Colon (tissue), 2 donors: ENCODE measurements at regions not wholly inside any gene's neighbourhood (a gene's known extent, or its start where the extent isn't known, plus 50 kb on each side); places are given as distances from the start of the nearest gene placed in this dataset.
"Not testable (repeated sequence)": the region's sequence is repeated elsewhere in the genome, so short reads cannot be mapped to it uniquely, and the experiment has no call there.

Experiments used
- FAIRE-seq: peaks from 2 replicates; lab custom pipeline; 2012; peaks lifted over from hg19 to GRCh38; lab: Jason Lieb, UNC
- donor health status: control.
- donor health status: control.

DNA sequence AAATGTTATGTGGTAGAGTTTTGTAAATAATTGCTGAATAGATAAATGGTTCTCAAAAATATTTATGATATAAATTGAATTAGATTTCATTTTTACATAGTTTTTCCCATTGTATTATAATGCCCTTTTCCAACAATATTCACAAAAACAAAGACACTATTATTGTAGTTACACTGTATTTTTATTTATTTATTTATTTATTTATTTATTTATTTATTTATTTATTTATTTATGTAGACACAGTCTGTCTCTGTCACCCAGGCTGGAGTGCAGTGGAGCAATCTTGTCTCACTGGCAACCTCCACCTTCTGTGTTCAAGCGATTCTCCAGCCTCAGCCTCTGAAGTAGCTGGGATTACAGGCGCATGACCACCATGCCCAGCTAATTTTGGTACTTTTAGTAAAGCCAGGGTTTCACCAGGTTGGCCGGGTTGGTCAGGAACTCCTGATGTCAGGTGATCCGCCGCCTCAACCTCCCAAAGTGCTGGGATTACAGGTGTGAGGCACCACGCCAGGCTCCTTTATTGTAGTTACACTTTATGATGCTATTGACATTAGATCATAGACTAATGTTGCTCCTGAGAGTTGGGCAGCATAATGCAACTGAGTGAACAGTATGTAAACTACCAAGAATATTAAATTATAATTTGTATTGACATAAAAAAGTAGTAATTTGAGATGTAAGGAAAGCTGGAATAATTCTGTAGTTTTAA lies 1430.0 kb upstream of the PRMT6 start:
- no peak for FAIRE-seq

DNA sequence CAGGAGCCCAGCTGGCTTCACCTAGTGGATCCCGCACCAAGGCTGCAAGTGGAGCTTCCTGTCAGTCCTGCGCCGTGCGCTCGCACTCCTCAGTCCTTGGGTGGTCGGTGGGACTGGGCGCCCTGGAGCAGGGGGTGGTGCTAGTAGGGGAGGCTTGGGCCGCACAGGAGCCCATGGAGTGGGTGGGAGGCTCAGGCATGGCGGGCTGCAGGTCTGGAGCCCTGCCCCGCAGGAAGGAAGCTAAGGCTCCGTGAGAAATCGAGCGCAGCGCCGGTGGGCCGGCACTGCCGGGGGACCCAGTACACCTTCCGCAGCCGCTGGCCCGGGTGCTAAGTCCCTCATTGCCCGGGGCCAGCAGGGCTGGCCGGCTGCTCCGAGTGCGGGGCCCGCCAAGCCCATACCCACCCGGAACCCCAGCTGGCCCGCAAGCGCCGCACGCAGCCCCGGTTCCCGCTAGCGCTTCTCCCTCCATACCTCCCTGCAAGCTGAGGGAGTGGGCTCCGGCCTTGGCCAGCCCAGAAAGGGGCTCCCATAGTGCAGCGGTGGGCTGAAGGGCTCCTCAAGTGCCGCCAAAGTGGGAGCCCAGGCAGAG lies 1425.2 kb upstream of the PRMT6 start:
- FAIRE-seq: not testable (repeated sequence)

DNA sequence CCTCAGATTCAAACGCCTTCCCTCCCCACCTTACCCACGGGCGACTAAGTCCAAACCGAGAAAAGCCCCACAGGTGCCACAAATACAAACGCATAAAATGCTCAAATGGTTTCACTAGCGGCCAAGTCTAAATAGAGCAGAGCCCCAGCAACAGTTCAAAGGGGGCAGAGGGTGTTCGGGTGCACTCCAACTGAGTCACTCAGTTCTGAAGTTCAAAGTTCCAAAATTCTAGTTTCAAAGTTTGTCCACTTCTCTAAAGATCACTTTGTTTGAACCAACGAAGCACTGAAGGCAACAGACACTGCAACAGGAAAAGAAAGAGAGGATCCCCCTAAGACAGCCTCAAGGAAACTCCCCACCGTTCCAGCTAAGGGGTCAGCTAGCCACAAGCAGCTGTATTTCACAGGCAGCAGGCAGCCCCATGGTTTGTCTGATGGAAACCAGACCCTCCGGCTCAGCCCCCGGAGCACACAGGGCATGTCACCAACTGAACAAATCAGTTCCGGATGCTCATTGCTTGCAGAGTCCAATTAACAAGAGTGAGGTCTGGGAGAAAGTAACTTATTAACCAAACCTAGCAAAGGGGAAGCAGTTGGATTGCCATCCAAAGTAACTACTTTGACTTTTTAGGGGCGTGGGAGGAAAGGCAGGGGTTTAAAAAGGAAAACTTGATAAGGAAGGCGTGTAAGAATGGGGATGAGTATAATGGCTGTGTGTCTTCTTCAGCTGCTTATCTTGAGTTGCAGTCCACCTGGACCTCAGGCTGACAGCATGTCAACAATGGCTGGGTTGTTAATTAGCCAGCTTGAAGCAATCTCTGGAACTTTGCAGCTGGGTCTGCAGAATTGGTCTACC lies 1423.9 kb upstream of the PRMT6 start:
- no peak for FAIRE-seq

DNA sequence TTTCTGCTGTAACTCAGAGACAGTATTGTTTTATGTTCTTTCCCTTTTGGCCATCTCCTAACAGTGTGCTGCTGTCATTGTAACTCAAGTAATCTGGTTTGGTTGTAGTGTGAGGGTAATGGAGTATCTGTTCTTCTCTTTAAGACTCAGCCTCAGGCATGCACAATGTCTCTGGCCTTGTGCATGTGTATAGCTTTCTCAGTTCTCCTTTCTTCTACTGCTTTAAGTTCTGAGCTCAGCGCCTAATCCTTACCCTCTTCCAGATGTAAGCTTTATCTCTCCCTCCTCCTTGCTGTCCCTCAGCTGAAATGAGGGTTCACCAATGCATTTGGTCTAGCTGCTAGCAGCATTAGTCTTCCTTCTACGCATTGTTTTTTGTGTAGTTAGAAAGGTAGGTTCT lies 1420.4 kb upstream of the PRMT6 start:
- FAIRE-seq: no peak

DNA sequence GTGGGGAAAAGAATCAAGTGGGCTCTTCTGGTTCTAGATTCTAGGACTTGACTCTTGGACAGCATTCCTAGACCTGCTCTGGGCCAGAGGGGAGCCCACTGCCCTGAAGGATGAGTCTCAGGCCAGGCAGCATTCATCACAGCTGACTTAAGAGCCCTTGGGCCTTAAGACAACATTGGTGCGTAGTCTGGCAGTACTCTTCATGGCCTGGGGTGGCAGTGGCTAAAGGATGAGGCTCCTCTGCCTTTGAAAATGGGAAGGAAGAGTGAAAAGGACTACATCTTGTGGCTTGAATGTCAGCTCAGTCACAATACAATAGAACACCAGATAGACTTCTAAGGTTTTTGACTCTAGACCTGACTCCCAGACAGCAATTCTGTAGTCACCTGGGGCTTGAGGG lies 1415.1 kb upstream of the PRMT6 start:
- FAIRE-seq: no peak

DNA sequence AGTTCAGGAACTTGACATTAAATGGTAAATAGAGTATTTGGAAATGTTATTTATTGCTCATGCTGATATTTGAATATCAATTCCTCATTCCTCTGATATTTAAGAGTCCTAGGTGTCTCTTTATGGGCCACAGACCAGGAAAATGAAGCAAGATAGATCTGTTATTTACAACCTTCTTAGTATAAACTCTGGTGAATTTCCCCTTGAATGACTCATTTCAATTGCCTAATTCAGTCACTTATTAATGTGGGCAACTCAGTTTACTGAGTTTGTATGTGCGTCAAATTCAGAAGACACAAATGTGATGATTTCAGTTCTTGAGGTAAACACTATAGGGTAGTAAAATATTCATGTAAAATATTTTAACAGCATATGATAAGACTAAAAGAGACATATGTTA lies 1404.4 kb upstream of the PRMT6 start:
- no peak for FAIRE-seq

DNA sequence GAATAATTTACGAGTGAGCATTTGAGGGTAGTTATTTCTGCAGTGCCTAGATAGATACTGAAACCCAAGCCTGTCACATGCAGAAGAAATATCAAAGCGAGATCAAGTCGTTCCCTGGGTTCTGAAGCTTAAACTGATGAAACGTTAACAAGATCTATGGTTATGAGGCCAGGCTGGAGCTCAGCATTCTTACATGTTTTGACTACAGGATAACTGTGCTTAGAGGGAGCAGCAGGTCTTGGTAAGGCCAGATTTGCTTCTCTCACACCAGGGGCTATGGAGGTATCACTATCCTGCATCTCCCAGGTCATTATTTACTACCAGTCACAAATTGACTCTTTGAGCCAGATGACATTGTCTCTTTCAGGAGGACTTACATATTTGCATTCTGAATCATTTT lies 1401.4 kb upstream of the PRMT6 start:
- FAIRE-seq: no peak

DNA sequence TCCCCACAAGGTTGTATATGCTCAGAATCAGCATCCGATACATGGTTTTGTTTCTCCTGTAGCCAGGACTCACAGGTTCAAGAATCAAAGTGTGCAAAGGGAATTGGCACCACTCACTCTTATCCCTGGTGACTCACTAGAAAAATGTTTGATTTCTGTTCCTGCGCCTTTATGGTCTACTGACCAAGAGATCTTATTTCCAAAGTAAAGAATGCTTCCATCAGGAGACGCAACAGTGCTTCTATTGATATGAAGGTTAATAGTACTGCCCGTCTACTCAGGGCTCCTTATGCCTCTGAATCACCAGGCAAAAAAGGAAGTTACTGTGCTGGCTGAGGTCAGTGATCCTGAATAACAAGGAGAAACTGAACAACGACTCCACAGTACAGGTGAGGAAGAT lies 1392.0 kb upstream of the PRMT6 start:
- FAIRE-seq: no peak

DNA sequence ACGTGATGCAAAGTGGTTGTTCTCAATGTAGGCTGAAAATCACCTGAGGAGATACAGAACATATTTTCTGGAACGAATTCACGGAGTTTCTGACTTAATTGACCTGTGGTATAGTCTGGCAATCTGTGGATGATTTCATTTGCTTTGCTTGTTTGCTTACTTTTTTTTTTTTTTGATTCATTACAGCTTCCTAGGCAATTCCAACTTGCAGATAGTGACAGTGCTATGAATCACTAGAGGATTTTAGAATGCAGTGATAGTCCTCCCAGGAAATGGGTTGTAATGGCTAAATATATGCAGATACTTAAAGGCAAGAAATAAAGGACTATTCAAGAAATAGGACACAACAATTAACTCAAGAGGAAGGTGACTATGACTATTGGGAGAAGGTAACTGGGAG lies 1378.1 kb upstream of the PRMT6 start:
- no peak for FAIRE-seq

DNA sequence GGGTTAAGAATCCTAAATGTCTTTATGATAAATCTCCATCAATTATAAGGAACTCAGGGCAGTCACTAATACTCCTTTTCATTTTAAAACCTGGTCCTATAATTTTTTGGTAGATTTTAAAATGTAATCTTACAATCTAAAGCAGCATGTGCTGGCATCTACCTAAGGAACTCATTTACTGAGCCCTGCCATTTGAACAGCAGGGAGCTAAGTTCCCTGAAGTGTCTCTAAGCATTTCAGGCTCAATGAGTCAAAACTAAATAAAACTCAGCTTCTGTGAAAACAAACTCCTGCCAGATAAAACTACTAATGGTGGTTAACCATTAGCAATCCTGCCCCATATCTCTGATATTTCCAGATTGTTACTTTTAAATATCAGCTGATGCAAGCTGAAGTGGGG lies 1371.8 kb upstream of the PRMT6 start:
- no peak for FAIRE-seq

DNA sequence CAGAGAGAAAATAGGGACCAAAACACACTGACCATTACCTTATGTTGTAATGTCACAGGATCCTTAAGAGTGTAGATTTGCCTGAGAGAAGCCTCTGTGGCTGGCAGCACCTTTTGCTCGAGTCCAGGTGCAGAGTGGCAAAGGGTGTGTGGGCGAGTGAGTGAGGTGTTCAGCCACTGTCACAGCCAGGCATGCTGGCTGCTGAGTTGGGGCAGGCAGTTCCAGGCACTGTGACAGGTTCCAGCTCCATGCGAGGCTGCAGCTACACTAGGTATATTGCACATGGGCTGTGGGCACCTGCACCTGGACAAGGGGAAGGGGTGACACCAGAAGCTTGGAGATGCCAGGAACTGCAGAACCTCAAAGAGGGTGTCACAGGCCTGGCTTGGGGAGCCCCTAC lies 1370.4 kb upstream of the PRMT6 start:
- FAIRE-seq: no peak

DNA sequence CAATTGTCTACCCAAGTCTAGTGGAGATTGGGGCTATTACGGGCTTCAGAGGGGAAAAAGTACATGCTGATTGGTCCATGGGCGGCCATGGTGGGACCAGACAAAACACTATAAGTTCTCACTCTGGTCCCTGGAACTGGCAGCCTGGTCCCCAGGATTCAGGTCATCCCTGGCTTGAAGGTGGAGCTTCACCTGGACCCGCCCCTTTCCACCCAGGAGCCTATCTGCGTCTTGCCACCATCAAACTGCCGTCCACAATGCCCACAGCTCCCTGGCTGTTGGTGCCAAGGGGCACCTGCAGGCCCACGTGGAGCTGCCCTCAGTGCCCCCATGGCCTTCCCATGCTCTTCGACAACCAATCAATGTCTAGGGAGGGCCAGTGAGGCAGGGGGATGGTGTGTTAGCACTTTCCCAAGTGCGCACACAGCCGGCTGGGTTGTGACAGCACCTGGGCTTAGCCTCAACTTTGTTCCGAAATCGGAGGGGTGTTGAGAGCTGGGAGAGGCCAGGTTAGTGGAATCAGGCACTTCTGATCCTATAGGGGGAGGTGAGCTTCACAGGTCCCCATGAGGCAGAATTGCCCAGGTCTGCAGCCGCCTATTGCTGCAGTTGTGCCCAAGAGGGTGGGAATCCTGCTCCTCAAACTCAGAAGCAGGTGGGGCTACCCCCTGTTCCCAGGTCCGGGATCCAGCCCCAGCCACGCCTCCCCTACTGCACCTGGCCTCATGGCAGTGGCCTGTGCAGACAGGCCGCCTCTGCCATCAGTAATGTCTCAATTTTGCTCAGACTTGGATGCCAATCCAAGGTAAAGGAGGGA lies 1369.4 kb upstream of the PRMT6 start:
- FAIRE-seq: no peak

DNA sequence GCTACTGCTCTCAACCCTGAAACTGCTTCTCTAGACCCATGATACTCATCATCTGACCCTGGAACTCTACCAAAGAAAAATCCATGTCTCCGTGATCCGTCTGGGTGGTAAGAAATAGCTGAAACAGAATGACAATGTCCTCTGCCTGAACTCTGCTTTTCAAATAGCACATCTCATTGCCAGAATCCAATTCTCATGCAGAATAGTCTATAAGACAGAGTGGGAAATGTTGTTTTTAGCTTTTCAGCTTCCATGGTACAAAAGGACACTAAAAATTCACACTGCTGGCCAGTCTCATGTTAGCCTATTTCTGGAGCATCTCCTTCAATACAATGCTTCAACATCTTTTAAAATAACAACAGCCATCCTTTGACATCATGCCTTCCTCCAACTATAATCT lies 1355.8 kb upstream of the PRMT6 start:
- no peak for FAIRE-seq

DNA sequence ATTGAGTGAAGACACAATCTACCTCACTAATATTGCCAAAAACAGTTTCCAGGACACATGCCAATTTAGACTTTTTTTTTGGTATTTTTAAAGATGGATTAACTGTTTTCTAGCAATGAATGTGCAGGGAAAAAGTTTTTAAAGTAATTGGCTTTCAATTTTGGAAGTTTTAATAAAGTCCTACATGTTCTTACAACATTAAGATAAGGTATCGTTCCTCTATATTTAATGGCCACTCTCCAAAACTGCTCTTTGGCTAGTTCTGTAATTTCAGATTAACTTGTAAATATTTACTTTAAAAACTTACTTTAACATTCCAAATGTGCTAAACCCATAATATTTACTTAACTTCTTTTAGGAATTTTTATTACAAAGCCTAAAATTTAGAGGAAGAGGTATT lies 1332.2 kb upstream of the PRMT6 start:
- no peak for FAIRE-seq

DNA sequence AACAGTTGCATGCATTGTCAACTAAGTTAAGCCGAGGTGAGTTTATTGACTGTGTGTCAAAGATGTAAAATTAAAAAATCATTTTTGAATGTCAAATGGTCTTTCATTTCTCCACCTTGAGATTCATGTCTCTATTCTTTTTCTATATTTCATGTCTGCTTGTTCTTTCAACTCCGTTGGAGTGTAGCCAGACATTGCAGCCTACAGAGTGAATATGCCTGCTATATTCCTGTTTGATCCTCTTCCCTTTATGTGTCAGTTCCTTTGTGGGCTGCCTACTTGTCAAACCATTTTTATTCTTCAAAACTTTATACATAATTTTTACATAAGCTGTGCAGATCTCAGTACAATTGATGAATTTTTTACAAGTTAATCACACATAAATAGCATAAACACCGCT lies 1325.8 kb upstream of the PRMT6 start:
- FAIRE-seq: no peak

DNA sequence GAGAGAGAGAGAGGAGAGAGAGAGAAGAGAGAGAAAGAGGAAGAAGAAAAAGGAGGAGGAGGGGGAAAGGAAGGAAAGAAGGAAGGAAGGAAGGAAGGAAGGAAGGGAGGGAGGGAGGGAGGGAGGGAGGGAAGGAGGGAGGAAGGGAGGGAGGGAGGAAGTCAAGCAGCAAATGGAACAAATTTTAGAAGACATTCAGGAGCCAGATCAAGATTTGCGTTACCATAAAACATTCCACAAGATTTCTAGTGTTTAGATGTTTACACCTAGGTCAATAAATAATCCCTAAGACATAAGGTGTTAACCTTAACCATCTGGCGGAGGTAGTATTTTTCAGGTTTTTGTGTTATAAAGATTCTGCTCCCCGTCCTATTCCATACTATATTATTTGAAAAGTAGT lies 1320.1 kb upstream of the PRMT6 start:
- FAIRE-seq: no peak

DNA sequence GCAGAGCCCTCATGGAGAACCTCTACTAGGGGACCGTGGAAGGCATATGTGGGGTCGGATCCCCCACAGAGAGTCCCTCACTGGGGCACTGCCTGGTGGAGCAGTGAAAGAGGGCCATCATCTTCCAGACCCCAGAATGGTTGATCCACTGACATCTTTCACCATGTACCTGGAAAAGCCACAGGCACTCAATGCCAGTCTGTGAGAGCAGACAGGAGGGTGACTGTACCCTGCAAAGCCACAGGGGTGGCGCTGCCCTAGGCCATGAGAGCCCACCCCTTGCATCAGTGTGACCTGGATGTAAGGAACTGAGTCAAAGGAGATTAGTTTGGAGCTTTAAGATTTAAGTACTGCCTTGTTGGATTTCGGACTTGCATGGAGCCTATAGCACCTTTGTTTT lies 1276.7 kb upstream of the PRMT6 start:
- no peak for FAIRE-seq

DNA sequence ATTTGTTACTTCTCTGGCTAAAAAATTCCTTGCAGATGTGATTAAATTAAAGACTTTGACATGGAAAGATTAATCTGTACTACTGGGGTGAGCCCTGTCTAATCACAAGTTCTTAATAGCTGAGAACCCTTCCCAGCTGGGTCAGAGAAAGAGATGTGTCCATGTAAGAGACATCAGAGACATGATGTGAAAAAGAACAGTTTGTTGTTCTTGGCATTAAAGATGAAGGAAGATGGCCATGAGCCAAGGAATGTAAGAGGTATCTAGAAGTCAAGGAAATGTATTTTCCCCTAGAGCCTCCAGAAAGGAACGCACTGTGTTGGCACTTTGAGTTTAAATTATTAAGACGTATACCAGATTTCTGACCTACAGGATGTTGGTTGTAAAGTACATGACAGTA lies 1271.5 kb upstream of the PRMT6 start:
- FAIRE-seq: no peak

DNA sequence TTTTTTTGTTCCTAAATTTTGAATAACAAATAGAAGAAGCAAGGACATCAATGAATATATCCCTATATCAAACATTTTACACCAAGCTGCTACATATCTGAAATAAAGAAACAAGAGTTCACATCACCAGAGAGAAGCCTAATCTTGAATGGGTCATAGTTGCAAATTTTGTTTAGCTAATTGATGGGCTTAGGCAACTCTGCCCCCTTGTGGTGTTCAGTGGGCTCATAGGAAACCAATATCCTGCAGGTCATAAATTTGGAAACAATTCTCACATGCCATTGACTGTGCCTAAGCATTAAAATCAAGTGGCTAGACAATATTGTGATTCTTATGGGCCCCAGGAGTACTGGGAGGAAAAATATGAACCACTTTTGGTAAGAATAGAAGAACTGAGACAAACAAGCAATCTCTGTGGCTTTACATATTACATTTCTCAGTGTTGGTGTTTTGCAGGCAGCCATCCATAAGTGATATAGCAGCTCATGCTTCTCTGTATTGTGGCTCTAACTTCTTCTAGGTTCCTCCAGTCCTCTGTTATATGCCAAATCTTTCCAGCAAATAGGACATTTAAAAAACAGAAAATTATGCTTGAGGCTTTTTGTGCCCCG lies 1262.8 kb upstream of the PRMT6 start:
- no peak for FAIRE-seq

DNA sequence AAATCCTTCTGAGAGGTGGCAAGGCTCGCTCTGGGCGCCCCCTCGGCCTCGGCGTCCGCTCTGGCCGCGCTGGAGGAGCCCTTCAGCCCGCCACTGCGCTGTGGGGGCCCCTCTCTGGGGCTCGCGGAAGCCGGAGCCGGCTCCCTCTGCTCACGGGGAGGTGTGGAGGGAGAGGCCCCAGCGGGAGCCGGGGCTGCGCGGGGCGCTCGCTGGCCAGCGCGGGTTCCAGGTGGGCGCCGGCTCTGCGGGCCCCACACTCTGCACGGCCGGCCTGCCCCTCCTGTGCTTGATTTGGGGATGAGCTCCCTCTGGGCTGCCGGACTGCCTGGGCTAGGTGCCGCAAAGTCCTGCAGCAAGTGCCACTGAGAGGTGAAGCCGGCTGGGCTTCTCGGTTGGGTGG lies 1260.7 kb upstream of the PRMT6 start:
- FAIRE-seq: no peak

DNA sequence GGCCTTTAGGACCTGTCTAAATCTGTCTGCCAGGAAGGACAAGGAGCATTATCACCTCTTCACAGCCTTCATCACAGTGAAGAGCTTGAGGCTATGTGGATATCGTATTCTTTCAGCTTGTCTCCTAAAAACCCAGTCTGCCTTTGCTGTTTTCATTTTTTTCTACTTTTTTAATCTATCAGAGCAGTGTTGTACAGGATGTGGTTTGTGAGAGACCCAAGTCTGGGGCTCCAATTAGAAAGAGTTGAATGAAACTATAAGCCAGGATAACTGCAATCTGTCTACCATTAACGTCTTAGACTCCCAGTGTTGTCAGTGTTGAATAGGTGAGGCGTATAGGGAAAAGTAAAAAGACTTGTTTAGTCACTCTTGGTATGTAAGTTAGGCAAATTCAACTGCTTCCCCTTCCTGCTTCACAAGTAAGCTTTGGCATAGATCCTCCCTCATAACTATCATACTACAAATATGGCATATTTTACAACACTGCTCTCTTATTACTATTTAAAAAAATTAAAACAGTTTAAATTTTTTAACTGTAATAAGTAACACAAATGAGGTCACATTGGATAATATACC lies 1225.8 kb upstream of the PRMT6 start:
- FAIRE-seq: no peak

DNA sequence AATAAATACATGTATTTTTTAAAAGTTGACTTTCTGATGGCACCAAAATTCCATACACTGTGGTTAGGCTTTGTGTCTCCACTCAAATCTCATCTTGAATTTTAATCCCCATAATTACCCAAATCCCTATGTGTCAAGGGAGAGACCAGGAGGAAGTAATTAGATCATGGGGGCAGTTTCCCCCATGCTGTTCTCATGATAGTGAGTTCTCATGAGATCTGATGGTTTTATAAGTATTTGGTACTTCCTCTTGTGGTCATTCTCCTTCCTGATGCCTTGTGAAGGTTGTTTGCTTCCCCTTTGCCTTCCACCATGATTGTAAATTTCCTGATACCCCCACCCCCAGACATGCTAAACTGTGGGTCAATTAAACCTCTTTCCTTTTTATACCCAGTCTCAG lies 1218.4 kb upstream of the PRMT6 start:
- no peak for FAIRE-seq
